ENCODE measurements at regions not wholly inside any gene's neighbourhood (a gene's known extent, or its start where the extent isn't known, plus 50 kb on each side); places are given as distances from the start of the nearest gene placed in this dataset.

DNA sequence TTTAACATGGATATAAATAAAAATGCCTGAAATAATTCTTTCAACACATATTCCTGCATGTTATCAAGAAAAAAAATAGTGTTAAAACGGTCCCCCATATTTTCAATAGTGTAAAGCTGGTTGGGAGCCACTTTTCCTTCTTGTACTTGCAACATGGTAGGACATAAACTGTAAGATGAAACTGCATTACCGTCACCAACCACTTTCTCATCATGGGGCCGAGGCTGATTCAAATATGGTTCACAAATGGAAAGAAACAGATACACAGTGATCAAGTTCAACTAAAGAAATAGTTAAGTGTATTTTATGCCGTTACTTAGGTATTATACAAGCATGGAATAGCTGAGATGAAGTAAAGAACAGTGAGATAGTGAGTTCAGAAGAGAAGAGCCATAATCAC lies 360.7 kb downstream of the ZEB2 start:
- TF ChIP-seq, protein P1, sequence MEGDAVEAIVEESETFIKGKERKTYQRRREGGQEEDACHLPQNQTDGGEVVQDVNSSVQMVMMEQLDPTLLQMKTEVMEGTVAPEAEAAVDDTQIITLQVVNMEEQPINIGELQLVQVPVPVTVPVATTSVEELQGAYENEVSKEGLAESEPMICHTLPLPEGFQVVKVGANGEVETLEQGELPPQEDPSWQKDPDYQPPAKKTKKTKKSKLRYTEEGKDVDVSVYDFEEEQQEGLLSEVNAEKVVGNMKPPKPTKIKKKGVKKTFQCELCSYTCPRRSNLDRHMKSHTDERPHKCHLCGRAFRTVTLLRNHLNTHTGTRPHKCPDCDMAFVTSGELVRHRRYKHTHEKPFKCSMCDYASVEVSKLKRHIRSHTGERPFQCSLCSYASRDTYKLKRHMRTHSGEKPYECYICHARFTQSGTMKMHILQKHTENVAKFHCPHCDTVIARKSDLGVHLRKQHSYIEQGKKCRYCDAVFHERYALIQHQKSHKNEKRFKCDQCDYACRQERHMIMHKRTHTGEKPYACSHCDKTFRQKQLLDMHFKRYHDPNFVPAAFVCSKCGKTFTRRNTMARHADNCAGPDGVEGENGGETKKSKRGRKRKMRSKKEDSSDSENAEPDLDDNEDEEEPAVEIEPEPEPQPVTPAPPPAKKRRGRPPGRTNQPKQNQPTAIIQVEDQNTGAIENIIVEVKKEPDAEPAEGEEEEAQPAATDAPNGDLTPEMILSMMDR (IDR thresholded peaks at IDR 0.05): no peak
- no peak for TF ChIP-seq POLR2A (IDR thresholded peaks at IDR 0.05)

Data from upper lobe of left lung (tissue), 4 donors.